Thyroid gland (tissue), 4 donors: ENCODE measurements at regions not wholly inside any gene's neighbourhood (a gene's known extent, or its start where the extent isn't known, plus 50 kb on each side); places are given as distances from the start of the nearest gene placed in this dataset.

Source experiments
- CTCF ChIP-seq, 6 experiments: fragments of 200-600 bp in 3 of 6; fragments of 450-650 bp in 3 of 6; sonication (generic) in 3 of 6; IDR thresholded peaks; one replicate each; pipeline ENCODE4 v1.5.1; 2016 to 2019; ENCODE audit warnings: antibody characterized with exemption in 6 of 6, mild to moderate bottlenecking in 2 of 6, inconsistent platforms in 1 of 6, moderate library complexity in 1 of 6
- POLR2A ChIP-seq, 2 donors: fragments of 450-650 bp; IDR thresholded peaks; one replicate each; pipeline ENCODE4 v1.6.1; 2017; ENCODE audit warnings: antibody characterized with exemption in 2 of 2, mild to moderate bottlenecking in 2 of 2, moderate library complexity in 1 of 2

- TF ChIP-seq CTCF (IDR thresholded peaks at IDR 0.05) (no peak), POLR2A (IDR thresholded peaks at IDR 0.05) (no peak)
These were observed 356.6 kb upstream of the SALL3 start for GRCh38 chr18:78622907-78623541.
